Stimulated activated memory B cell treated with anti-CD40 and anti-IgM and Interleukin-4, amounts not matched to agents 10 μg/mL and 1 μg/mL and 100 μg/mL, for 72 hours (primary cell): ENCODE measurements at regions not wholly inside any gene's neighbourhood (a gene's known extent, or its start where the extent isn't known, plus 50 kb on each side); places are given as distances from the start of the nearest gene placed in this dataset.
"Not testable (repeated sequence)": the region's sequence is repeated elsewhere in the genome, so short reads cannot be mapped to it uniquely, and the experiment has no call there.

Experiments used
- ATAC-seq: fragments of 150-1000 bp; cut with Tn5 transposase; 2 replicates; pipeline ENCODE4 v1.10.0; 2021
- H3K27ac Mint-ChIP-seq: one replicate; pipeline ENCODE4 v1.8.0; 2022; ENCODE audit warnings: mild to moderate bottlenecking, mixed read lengths
- H3K27me3 Mint-ChIP-seq: one replicate; pipeline ENCODE4 v1.8.0; 2022; ENCODE audit warnings: mixed read lengths
- H3K36me3 Mint-ChIP-seq: one replicate; pipeline ENCODE4 v1.8.0; 2022; ENCODE audit warnings: mixed read lengths
- H3K4me1 Mint-ChIP-seq: one replicate; pipeline ENCODE4 v1.8.0; 2022; ENCODE audit warnings: mixed read lengths
- H3K4me3 Mint-ChIP-seq: one replicate; pipeline ENCODE4 v1.8.0; 2022; ENCODE audit warnings: mild to moderate bottlenecking, moderate library complexity, mixed read lengths
- H3K9me3 Mint-ChIP-seq: one replicate; pipeline ENCODE4 v1.8.0; 2022; ENCODE audit warnings: mixed read lengths

DNA sequence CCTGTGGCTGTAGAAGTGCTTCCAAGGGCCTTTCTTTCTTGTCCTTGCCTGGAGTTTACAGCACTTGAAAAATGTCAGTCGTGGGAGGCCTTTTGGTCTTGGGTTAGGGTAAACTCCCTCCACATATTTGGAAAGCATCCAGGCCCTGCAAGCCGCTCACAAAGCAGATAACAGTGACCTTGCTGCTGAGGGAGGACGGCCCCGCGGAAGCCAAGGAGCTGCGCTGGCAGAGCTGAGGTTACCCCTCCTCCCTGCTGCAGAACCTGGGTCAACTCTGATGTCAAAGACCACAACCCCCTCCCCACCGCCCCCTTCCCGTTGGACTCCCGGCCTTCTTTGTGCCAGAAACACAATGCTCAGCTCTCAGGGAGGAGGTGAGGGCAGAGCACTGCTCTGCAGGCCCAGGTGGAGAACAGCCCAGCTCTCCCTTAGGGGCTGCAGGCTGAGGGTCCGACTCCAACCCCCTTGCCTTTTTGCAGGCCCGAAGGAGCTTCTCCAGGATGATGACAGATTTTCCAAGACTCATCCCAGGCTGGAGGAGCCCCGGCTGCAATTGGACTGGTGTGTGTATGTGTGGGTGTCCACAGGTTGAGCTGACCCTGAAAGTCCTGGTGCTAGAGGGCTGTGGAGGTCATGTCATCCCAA is 957.6 kb upstream of the ZNF722 start:
- no peaks in the 10 kb centered on the region for H3K27me3 Mint-ChIP-seq
- H3K4me3 Mint-ChIP-seq = no peak overlapping the region
- no peaks in the 10 kb centered on the region for H3K36me3 Mint-ChIP-seq
- H3K27ac Mint-ChIP-seq = no peak overlapping the region
- H3K9me3 Mint-ChIP-seq = peaks cover 10% of the 10 kb centered on the region
- ATAC-seq = no peak
- H3K4me1 Mint-ChIP-seq = no peaks in the 10 kb centered on the region

DNA sequence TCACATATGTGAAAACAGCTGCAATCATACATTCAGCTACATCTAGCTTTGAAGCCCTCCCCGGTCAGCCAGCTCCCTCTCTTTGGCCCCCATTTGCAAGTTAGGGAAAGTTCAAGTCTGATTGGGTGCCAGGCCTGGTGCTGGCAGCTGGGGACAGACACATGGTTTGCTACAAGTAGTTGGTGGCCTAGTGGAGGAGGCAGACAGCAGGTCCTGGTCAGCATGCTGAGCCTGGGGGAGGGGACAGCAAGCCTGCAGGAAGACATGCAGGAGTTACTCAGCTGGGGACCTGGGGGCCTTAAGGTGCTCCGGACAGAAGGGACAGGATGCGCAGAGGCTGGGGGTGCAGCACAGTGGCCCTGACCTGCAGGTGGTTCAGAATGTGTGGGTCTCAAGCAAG is 956.9 kb upstream of the ZNF722 start:
- peaks cover 10% of the 10 kb centered on the region for H3K9me3 Mint-ChIP-seq

DNA sequence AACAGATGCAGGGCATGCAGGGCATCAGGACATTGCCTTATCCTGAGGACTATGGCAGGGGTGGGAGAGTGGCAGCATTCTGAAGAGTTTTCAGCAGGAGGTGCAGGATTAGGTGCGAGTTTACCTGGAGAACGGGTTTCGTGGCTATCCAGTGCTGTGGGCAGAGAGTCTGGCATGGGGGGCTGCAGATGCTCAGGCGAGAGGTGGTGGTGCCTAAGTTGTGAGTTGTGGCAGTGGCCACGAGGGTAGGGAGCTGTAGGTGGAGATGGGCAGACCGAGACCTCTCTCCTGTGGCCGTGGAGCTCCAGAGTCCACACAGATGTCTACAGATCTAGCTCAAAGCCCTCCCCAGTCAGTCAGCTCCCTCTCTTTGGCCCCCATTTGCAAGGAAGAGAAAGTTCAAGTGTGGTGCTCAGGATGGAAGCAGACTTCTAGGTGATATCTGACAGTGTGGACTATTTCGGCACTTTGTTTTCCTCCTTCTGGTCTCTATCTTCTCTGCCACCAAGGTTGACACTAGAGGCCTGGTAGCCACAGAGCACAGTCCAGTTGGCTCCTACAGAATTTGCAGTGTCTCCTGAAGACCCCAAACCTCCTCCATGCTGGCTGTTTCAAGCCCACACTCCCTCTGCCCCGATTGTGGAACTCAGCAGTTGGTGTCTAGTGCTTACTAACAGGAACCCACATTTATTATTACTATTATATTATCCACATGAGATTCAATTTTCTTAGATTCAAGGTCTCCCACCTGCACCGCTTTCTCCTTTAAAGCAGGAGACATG is 955.7 kb upstream of the ZNF722 start:
- Mint-ChIP-seq H3K27ac (no peak overlapping the region), H3K4me3 (no peak overlapping the region)

More for the DNA sequence above, 956.9 kb upstream of the ZNF722 start:
- Mint-ChIP-seq H3K4me3 (no peak overlapping the region), H3K36me3 (no peaks in the 10 kb centered on the region), H3K27me3 (no peaks in the 10 kb centered on the region), H3K27ac (no peak overlapping the region), H3K4me1 (no peaks in the 10 kb centered on the region)
- no peak for ATAC-seq

DNA sequence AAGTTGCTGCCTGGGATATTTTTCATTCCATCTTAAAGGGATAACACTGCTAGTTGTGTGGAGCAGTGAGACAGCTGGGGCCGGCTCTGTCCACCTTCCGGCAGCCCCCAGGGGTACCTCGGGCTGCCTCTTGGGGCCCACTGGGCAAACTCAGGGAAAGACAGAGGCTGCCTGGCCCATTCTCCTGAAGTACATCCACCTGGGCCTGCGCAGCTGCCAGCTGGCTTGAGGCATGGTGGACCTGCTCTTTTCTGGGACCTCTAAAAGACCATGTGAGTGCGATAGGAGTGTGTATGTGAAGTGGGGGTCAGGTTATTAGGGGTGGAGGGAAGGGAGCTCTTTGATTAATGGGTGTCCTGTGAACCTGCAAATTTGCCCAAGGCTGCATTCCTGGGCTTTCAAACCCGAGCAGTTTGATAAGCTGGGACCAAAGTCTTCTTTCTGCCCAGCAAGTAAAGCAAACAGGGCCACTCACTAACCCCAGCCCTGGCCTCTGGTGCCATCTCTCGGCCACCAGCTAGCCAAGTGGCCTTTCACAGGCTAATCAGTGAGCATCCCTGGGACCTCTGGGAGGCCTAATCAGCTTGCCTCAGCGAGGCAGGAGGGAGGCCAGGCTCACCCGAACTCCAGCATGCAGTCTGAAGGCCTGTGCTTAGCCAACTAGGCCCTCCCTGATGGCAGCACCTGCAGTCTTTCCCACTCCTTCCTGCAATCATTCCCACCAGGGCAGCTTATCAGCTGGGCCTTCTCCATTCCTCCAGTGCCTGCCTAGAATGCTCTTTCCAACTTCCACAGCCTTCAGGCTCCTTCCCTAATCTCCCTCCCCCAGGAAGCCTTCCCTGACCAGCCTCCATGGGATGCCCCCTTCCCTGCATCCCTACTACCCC is 954.7 kb upstream of the ZNF722 start:
- Mint-ChIP-seq H3K9me3 (peaks cover 10% of the 10 kb centered on the region), H3K27me3 (no peaks in the 10 kb centered on the region), H3K4me1 (no peaks in the 10 kb centered on the region), H3K27ac (no peak overlapping the region), H3K4me3 (no peak overlapping the region), H3K36me3 (no peaks in the 10 kb centered on the region)
- ATAC-seq = no peak

More for the DNA sequence above, 955.7 kb upstream of the ZNF722 start:
- no peak for ATAC-seq
- Mint-ChIP-seq H3K4me1 (no peaks in the 10 kb centered on the region), H3K27me3 (no peaks in the 10 kb centered on the region), H3K36me3 (no peaks in the 10 kb centered on the region), H3K9me3 (peaks cover 11% of the 10 kb centered on the region)

DNA sequence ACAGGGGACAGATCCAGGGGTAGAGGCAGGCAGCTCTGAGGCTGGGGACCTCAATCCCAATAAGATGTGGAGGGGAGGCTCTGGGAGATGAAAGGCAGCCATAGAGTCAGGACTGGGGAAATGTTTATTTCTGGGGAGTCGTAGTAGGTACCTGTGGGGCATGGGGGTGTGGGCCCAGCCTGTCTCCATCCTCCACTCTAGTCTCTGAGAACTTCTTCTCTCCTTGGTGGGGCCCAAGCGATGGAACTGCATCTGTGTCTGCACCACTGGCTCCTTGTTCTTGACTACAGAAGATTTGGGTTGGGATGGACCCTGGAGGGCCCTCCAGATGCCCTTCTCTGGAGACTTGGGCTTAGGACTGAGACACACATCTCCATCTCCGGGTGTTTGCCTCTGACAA is 953.9 kb upstream of the ZNF722 start:
- H3K9me3 Mint-ChIP-seq = peaks cover 10% of the 10 kb centered on the region
- no peaks in the 10 kb centered on the region for H3K27me3 Mint-ChIP-seq
- no peak overlapping the region for H3K27ac Mint-ChIP-seq
- no peaks in the 10 kb centered on the region for H3K4me1 Mint-ChIP-seq
- H3K36me3 Mint-ChIP-seq = no peaks in the 10 kb centered on the region
- H3K4me3 Mint-ChIP-seq = no peak overlapping the region
- ATAC-seq = no peak

DNA sequence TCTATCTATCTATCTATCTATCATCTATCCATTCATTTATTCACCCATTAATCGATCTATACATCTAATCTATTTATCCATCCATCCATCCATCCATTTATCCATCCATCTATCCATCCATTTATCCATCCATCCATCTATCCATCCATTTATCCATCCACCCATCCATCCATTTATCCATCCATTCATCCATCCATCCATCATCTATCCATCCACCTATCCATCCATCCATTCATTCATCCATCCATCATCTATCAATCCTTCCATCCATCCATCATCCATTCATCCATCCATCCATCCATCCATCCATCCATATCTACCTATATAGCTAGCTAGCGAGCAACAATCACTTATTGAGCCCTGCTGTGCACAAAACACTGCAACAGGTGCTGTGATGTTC is 953.1 kb upstream of the ZNF722 start:
- no peak overlapping the region for H3K4me3 Mint-ChIP-seq
- no peaks in the 10 kb centered on the region for H3K36me3 Mint-ChIP-seq
- H3K4me1 Mint-ChIP-seq = no peaks in the 10 kb centered on the region
- H3K27ac Mint-ChIP-seq = no peak overlapping the region
- no peak for ATAC-seq
- peaks cover 11% of the 10 kb centered on the region for H3K9me3 Mint-ChIP-seq
- H3K27me3 Mint-ChIP-seq = no peaks in the 10 kb centered on the region

DNA sequence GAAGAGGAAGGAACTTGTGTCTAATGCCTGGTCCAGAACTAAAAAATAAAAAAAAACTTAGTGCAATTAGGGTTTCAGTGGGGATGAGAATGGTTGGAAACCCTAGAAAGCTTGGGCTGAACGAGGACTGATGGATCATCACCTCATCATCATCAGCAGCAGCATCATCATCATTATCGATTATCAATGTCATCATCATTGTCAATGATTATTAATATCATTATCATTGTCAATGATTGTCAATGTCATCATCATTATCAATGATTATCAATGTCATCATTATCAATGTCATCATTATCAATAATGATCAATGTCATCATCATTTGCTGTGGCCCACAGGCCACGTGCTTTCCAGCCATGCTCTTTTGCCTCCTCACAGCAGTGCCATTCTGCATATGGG is 952.0 kb upstream of the ZNF722 start:
- Mint-ChIP-seq H3K27me3 (no peaks in the 10 kb centered on the region), H3K36me3 (no peaks in the 10 kb centered on the region), H3K4me3 (no peak overlapping the region), H3K4me1 (no peaks in the 10 kb centered on the region), H3K9me3 (peaks cover 19% of the 10 kb centered on the region), H3K27ac (no peak overlapping the region)
- no peak for ATAC-seq

DNA sequence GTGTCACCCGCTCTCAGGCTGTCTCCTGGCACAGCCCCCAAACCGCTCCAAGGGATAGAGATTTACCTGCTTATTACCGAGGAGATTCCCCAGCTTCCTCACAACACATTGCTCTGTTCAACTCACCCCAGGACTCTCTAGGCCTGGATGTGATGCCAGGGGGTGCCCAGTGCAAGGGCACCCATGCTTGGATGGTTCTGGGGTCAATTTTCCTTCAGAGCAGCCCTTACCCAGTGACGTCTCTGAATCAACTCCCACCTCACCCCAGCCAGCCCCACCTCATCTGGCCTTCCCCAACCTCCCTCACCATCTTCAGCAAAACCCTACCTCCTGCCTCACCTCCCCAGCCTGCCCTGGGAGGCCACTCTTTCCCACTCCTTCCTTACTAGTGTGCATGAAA is 951.6 kb upstream of the ZNF722 start:
- Mint-ChIP-seq H3K9me3 (peaks cover 19% of the 10 kb centered on the region), H3K27me3 (no peaks in the 10 kb centered on the region), H3K36me3 (no peaks in the 10 kb centered on the region), H3K27ac (no peak overlapping the region), H3K4me1 (no peaks in the 10 kb centered on the region), H3K4me3 (no peak overlapping the region)
- no peak for ATAC-seq

DNA sequence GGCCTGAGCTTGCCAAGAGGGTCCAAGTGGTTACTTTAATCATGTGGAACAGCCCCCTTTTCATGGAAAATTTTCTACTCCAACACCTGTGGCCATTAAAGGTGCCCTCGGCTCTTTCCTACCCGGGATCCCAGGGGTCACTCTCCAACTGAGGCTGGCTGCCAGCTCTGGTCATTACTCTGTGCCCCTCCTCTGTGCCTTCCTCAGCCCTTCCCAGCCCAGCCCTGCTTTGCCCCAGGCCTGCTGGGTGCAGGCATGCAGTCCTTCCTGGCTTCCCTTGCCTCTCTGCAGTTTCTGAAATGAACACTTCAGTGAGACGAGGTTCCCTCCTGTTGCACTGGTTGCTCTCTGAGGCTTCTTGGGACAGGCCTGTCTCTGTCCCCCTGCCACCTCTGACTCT is 951.1 kb upstream of the ZNF722 start:
- peaks cover 19% of the 10 kb centered on the region for H3K9me3 Mint-ChIP-seq
- H3K27me3 Mint-ChIP-seq = no peaks in the 10 kb centered on the region
- H3K36me3 Mint-ChIP-seq = no peaks in the 10 kb centered on the region
- no peak overlapping the region for H3K27ac Mint-ChIP-seq
- no peak overlapping the region for H3K4me3 Mint-ChIP-seq
- no peak for ATAC-seq
- H3K4me1 Mint-ChIP-seq = no peaks in the 10 kb centered on the region

DNA sequence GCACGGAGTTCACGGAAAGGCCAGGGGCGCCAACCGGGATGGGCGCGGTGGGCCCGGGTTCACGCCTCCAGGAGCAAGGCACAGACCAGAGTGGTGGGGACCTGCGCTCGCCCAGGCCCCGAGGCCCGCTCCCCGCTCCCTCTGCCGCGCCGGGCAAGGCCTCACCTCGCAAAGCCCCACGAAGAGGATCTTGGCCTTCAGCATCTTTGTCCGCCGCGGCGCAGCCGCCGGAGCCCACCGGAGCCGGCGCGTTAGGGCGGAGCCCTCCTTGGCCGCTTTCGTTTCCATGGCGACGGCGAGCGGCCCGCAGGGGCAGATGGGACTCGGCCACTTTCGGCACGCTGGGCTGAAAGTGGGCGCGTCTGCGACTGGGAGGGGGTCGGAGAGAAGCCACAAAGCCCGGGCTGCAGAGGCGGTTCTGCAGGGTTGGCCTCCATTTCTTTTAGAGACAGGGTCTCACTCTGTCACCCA is 944.4 kb upstream of the ZNF722 start:
- ATAC-seq = no peak
- Mint-ChIP-seq H3K4me3 (no peak overlapping the region), H3K36me3 (no peaks in the 10 kb centered on the region), H3K27me3 (no peaks in the 10 kb centered on the region), H3K4me1 (no peaks in the 10 kb centered on the region), H3K27ac (no peak overlapping the region), H3K9me3 (peaks cover 12% of the 10 kb centered on the region)

DNA sequence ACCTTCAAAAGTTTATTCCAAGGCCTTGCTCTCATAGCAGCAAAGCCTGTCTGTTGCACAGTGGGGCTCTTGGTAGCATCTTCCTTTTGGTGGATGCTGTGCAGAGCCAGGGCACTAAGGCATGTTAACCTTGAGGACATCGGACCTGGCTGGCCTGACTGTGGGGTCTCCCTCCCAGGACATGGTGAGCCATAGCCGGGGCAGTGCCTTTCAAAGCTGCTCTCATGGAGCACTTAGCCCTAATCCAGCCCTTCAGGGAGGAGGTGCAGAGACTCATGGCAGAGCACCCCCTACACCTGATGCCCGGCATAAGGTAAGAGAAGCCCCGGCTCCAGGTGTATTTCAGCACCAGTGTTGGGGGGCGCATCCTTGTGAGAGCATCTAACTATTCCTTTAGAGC is 941.4 kb upstream of the ZNF722 start:
- Mint-ChIP-seq H3K27ac (no peak overlapping the region), H3K36me3 (no peaks in the 10 kb centered on the region), H3K4me1 (no peaks in the 10 kb centered on the region), H3K9me3 (peaks cover 2% of the 10 kb centered on the region), H3K27me3 (no peaks in the 10 kb centered on the region), H3K4me3 (no peak overlapping the region)
- ATAC-seq = no peak

DNA sequence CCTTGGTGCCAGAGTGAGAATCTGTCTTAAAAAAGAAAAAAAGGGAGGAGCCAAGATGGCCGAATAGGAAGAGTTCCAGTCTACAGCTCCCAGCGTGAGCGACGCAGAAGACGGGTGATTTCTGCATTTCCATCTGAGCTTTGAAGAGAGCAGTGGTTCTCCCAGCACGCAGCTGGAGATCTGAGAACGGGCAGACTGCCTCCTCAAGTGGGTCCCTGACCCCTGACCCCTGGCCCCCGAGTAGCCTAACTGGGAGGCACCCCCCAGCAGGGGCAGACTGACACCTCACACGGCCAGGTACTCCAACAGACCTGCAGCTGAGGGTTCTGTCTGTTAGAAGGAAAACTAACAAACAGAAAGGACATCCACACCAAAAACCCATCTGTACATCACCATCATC is 937.9 kb upstream of the ZNF722 start:
- not testable (repeated sequence) for ATAC-seq, H3K4me3 Mint-ChIP-seq, H3K4me1 Mint-ChIP-seq, H3K27ac Mint-ChIP-seq, H3K9me3 Mint-ChIP-seq, H3K36me3 Mint-ChIP-seq, H3K27me3 Mint-ChIP-seq

DNA sequence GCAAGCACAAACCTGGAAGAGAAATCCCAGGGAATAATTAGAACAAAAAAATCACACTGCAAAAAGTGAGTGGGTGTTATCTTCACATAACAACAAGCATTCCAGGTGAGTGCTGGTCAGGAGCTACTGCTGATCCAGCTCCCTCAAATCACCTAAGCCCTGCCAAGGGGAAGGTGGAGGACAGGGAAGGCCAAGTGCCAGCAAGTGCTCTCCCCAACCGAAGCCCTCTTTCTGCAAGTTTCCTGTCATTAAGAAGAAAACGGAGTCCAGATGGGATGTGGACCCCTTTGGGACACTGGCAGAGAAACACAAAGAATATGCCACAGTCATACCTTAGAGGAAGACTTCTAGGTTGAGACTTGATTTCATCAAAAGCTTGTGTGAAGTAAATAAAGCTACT is 933.0 kb upstream of the ZNF722 start:
- Mint-ChIP-seq H3K4me3 (no peak overlapping the region), H3K27me3 (no peaks in the 10 kb centered on the region), H3K4me1 (no peaks in the 10 kb centered on the region), H3K36me3 (no peaks in the 10 kb centered on the region), H3K9me3 (peaks cover 13% of the 10 kb centered on the region), H3K27ac (no peak overlapping the region)
- ATAC-seq = no peak

DNA sequence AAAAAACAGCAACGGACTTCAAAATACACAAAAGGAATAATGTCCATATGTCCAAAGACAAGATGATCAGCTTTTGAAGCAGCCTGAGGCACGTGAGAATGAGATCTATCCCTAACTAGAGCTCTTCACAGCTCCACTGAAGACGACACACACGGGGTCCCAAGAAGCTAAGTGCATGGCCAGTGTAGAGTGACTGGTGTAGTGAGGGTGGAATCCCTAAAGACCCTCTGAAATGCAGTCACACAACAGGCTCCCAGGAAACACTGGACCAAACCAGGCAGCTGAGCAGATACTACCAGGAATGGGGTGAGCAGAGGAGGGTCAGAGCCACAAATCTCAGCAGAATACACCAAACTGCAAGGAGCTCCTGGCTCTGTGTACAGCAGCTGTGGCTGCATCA is 932.4 kb upstream of the ZNF722 start:
- H3K27ac Mint-ChIP-seq, H3K4me1 Mint-ChIP-seq, H3K27me3 Mint-ChIP-seq, H3K4me3 Mint-ChIP-seq, ATAC-seq, H3K36me3 Mint-ChIP-seq: not testable (repeated sequence)
- peaks cover 13% of the 10 kb centered on the region for H3K9me3 Mint-ChIP-seq

DNA sequence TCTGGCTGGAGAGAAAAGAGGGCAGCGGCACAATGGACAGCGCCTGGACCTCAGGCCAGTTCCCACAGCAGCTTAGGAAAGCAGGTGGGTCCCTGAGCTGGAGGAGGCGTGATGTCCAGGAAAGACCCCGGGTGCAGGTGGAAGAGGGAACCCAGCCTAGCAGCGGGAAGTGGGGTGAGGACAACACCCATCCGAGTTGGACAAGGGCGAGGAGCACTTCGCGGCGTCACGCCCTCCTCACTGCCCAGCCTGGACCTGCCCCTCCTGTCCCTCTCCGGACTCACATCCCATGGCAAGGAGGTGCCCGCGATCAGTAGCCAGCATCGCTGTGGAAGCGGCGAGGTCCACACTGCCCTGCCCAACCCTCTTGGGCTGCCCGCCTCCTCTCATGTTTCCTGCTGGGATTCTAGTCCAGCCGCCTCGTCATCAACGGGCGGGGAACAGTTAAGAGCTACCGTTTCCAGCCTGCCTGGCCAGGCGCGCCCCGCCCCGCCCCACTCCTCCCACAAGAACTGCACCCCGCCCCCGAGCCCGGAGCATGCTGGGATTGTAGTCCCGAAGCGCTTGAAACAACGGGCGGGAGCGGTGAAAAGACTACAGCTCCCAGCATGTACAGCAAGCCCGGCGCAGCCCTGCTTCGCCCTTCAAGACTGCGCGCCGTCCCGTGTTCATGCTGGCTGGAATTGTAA is 930.6 kb upstream of the ZNF722 start:
- no peak overlapping the region for H3K27ac Mint-ChIP-seq
- no peaks in the 10 kb centered on the region for H3K36me3 Mint-ChIP-seq
- peaks cover 13% of the 10 kb centered on the region for H3K9me3 Mint-ChIP-seq
- H3K4me3 Mint-ChIP-seq = no peak overlapping the region
- H3K4me1 Mint-ChIP-seq = no peaks in the 10 kb centered on the region
- ATAC-seq = no peak
- H3K27me3 Mint-ChIP-seq = no peaks in the 10 kb centered on the region
